RCC 7860 (cell line): ENCODE measurements at regions not wholly inside any gene's neighbourhood (a gene's known extent, or its start where the extent isn't known, plus 50 kb on each side); places are given as distances from the start of the nearest gene placed in this dataset.

Source experiments
- DNase-seq: peaks from one replicate; pipeline ENCODE4 v3.0.0-alpha.2; 2015; ENCODE audit warnings: low spot score
- FAIRE-seq: peaks from 2 replicates; lab custom pipeline; 2012; peaks lifted over from hg19 to GRCh38; lab: Jason Lieb, UNC

DNA sequence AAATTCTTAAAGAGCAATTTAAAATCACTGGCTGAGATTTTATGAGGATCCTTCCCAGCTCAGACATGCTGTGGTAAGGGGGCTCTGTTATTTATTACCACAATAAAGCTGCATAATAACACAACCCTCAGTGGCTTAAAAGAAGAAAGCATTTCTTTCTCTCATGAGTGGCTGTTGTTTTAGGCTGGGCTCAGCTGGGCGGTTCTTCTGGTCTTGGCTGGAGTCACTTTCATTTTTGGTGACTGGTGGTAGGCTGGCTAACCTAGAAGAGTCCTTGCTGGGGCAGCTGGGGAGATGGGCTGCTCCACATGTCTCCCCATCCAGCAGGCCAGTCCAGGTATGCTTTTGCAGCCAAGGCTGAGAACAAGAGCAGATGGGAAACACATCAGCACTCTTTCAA is 113.0 kb upstream of the MSX1 start:
- FAIRE-seq (no peak), DNase-seq (no peak)

- no peak for DNase-seq
These were observed 119.4 kb upstream of the MSX1 start for GRCh38 chr4:4740071-4740470.

GRCh38 chr4:4735870-4736269 is 123.6 kb upstream of the MSX1 start:
- no peak for FAIRE-seq
- no peak for DNase-seq

More at GRCh38 chr4:4740071-4740470, 119.4 kb upstream of the MSX1 start:
- no peak for FAIRE-seq

DNA sequence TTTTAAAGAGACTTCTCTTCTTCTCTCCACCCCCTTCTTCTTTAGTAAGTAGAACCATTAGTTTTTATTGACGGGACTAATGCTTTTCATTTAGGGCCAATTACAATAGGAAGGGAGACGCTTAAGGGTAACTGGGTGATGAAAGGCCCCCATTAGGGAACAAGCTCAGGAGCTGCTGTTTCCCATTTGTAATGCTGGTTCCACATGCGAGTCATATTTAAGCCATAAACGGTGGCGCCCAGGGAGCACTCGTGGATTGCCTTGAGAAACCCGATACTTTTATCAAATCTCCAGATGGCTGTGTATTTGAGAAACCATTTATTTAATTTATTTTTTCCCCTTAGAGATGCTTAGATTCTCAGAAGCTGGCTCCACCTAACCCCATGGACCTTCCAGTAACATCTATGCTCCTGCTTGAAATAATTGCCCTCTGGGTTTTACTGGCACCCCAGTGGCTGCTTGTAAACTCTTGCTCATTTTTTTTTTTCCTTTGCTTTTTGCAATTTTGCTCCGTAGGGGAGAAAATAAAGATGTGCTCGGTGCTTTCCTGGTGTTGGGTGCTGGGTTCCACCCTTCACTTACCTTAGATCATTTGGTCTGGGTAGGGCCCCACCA is 124.2 kb upstream of the MSX1 start:
- DNase-seq = no peak
- FAIRE-seq = no peak

GRCh38 chr4:4734425-4734824 is 125.0 kb upstream of the MSX1 start:
- DNase-seq (no peak), FAIRE-seq (no peak)

GRCh38 chr4:4733663-4734062 is 125.8 kb upstream of the MSX1 start:
- DNase-seq (no peak), FAIRE-seq (no peak)

DNA sequence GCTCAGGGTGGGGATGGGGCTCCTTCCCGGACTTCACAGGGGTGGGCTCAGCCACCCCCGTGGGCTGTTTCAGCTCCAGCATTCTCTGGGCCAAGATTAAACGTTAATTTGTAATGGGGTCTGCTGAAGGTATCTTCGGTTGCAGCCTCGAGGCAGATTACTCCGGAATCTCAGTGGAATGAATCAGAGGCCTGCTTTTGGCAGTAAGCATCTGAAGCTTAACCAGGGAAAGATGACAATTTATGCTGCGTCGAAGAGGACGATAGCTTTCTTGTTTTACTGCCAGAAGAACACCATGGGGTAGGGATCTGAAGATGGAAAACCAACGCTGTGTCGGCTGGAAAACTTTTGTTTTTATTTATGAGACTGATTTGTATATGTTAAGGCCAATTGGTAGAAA is 129.2 kb upstream of the MSX1 start:
- FAIRE-seq (no peak), DNase-seq (no peak)

GRCh38 chr4:4729206-4729605 is 130.3 kb upstream of the MSX1 start:
- no peak for FAIRE-seq

DNA sequence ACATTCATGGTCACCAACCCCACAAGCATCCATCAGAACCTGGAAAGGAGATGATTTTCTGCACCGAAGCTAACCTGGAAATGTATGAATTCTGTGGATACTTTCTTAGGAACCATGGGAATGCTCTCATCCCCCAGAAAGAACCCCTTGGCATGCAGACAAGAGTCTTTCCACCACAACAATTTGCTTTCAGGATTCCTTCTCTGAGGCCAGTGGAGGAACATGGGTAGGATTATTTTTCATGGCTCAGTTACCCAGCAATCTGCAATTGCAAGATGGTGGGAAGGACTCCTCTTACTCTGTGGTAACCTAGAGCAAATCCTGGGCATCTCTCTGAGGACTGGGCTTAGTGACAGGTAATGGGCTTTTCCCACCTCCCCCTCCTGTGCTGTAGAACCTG is 131.9 kb upstream of the MSX1 start:
- DNase-seq = no peak
- FAIRE-seq = no peak

More at GRCh38 chr4:4729206-4729605, 130.3 kb upstream of the MSX1 start:
- DNase-seq = no peak

DNA sequence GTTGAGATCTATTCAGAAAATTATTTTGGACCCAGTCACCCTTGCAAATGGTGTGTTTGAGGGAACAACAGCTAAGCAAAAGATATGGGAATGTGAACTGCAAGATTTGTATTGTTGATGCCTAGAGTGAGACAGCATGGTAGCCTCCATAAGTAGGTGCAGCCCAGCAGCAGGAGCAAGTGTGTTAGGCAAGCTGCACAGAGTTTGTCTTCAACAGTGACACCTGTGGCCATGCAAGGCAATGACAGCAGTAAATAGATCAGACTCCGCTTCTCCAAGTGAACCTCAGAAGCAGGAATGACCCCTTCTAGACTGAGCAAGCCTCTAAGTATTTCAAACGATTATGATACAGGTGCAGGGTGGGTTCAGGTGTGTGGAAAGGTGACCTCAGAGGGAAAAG is 133.4 kb upstream of the MSX1 start:
- FAIRE-seq (no peak), DNase-seq (no peak)

- no peak for DNase-seq
- FAIRE-seq = no peak
These were observed 135.1 kb upstream of the MSX1 start for GRCh38 chr4:4724321-4724720.

GRCh38 chr4:4721636-4722035 is 137.8 kb upstream of the MSX1 start:
- DNase-seq = no peak
- no peak for FAIRE-seq

DNA sequence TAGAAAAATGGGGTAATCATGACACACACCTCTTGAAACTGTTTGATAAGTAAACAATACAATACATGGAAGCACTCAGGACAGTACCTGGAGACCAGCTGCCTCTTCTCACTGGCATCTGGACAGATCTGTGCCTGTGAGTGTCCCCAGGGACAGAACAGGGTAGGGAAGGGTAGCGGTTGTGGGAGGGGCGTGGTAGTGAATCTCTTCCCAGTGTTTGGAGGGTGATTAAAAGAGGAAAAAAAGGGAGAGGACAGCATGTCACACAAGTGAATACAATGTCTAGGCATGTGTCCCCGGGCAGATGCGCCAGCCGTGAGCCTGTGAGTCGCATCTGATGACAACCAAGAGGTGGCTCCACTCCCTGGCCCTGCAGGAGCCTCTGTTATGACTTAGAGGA is 138.8 kb upstream of the MSX1 start:
- no peak for DNase-seq
- FAIRE-seq = no peak

GRCh38 chr4:4719436-4719835 is 140.0 kb upstream of the MSX1 start:
- DNase-seq (no peak), FAIRE-seq (no peak)

- DNase-seq = no peak
- no peak for FAIRE-seq
These were observed 141.8 kb upstream of the MSX1 start for GRCh38 chr4:4717692-4718091.

DNA sequence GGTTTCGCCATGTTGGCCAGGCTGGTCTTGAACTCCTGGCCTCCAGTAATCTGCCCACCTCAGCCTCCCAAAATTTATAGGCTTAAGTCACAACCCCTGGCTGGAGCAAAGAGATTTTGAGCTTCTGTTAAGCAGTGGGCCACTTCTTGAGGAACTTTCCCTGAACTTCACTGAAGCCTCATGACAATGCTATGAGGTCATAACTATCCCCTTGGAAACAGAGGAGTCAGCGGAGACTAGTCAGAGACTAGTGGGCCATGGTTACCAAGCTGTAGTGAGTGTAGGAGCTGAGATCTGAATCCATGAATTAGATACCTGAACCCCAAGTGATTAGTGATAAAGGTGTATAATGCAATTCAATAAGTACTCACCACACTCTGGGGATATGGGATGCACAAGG is 145.1 kb upstream of the MSX1 start:
- DNase-seq (no peak), FAIRE-seq (no peak)

GRCh38 chr4:4712800-4713528 is 146.5 kb upstream of the MSX1 start:
- DNase-seq (no peak), FAIRE-seq (no peak)

DNA sequence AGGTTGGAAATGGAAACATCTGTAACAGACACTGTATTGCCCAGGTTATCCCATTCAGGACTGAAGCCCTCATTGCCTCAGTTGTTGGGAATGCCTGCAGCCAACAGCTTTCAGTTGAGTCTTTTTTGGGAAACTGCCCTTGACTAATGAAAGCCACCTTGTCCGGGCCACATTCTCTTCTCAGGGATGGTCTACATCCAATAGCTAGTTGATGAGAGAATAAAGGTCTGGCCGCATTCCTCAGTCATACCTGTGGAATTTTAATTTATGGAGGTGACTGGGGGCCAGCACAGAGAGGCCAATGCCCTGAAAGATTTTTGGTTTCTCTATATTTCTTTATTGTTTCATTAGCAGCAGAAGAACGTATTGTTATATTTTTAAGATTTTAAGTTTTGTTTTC is 147.6 kb upstream of the MSX1 start:
- no peak for DNase-seq
- FAIRE-seq = no peak

DNA sequence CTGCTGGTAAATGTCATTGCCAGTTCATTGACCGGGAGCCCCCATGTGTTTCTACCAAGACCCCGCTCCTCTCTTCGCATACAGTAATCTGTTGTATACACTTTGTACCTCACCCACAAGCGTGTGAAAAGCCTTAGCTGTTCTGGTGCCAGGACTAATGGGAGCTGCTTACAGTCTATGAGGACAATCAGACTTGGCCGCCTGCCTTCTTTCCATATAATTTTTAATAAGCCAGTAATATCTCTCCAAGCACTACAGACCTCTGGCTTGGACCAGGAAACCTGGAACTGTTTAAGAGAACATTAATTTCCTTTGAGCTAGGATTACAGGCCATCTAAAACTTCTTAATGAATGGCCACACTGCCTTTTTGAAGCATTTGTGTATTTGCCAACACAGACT is 149.7 kb upstream of the MSX1 start:
- DNase-seq (no peak), FAIRE-seq (no peak)

- DNase-seq (no peak), FAIRE-seq (no peak)
These were observed 155.2 kb upstream of the MSX1 start for GRCh38 chr4:4704267-4704666.

GRCh38 chr4:4697584-4697983 is 155.7 kb upstream of the STX18 start:
- FAIRE-seq = no peak
- DNase-seq = no peak

GRCh38 chr4:4696530-4696929 is 154.7 kb upstream of the STX18 start:
- FAIRE-seq (no peak), DNase-seq (no peak)

GRCh38 chr4:4695497-4695896 is 153.6 kb upstream of the STX18 start:
- DNase-seq (no peak), FAIRE-seq (no peak)
